Endothelial cell of umbilical vein (primary cell): ENCODE measurements at regions not wholly inside any gene's neighbourhood (a gene's known extent, or its start where the extent isn't known, plus 50 kb on each side); places are given as distances from the start of the nearest gene placed in this dataset.
"Not testable (repeated sequence)": the region's sequence is repeated elsewhere in the genome, so short reads cannot be mapped to it uniquely, and the experiment has no call there.

ENCODE experiments used
- BruUV-seq: library from RNA; stranded (reverse); fragments of 400-500 nt; replicated peaks from 2 replicates; lab custom pipeline; 2021; lab: Mats Ljungman, UMichigan
- CTCF ChIA-PET: fragments of 300-600, 350-600 bp; sonication (Branson Sonifier 250); formaldehyde crosslinking; loops from one replicate; lab custom pipeline; 2021; ENCODE audit warnings: antibody characterized with exemption, inconsistent platforms; lab: Charles Lee
- POLR2A ChIA-PET: fragments of 300-600, 350-600 bp; sonication (Branson Sonifier 250); formaldehyde crosslinking; loops from one replicate; lab custom pipeline; 2021; ENCODE audit warnings: antibody characterized with exemption, inconsistent platforms; lab: Charles Lee
- DNase-seq: peaks from one replicate; pipeline ENCODE4 v3.0.0-alpha.2; 2011; ENCODE audit warnings: low read depth, low spot score
- FAIRE-seq: peaks from 2 replicates; lab custom pipeline; 2011; peaks lifted over from hg19 to GRCh38; lab: Jason Lieb, UNC
- H2AFZ ChIP-seq: 2 replicates; pipeline ENCODE4 v1.6.0; 2012; ENCODE audit warnings: low read depth, low read length, control low read depth, inconsistent platforms
- H3K27ac ChIP-seq: 2 replicates; pipeline ENCODE4 v1.5.1; 2011; ENCODE audit warnings: low read depth, mild to moderate bottlenecking, control low read depth, low read length, moderate library complexity; ENCODE audit not compliant: insufficient read depth
- H3K27me3 ChIP-seq, 2 experiments: 2 replicates each; pipeline versions ENCODE4 v1.6.0 to v1.6.1; 2011; ENCODE audit warnings: low read length in 2 of 2, mixed read lengths in 1 of 2; ENCODE audit not compliant: control insufficient read depth in 2 of 2, insufficient read depth in 2 of 2
- H3K36me3 ChIP-seq, 2 experiments: 2 replicates in 1 of 2; 3 replicates in 1 of 2; pipeline ENCODE4 v1.5.1; 2011; ENCODE audit warnings: low read length in 2 of 2, mild to moderate bottlenecking in 1 of 2, moderate library complexity in 1 of 2; ENCODE audit not compliant: control insufficient read depth in 2 of 2, insufficient read depth in 2 of 2; ENCODE audit errors: extremely low read depth in 1 of 2
- H3K4me1 ChIP-seq: 3 replicates; pipeline ENCODE4 v1.5.1; 2011; ENCODE audit warnings: mild to moderate bottlenecking, low read length; ENCODE audit not compliant: control insufficient read depth, insufficient read depth; ENCODE audit errors: extremely low read depth
- H3K4me2 ChIP-seq: 2 replicates; pipeline ENCODE4 v1.6.1; 2011; ENCODE audit warnings: low read length, control low read depth, mixed read lengths; ENCODE audit not compliant: insufficient read depth
- H3K4me3 ChIP-seq, 3 experiments: fragments of 200-600 bp in 1 of 3; sonication (generic), shearing (Covaris generic) in 1 of 3; replicated peaks in 1 of 3; 2 replicates each; pipeline ENCODE4 v1.5.1; 2011 to 2016; ENCODE audit warnings: control low read depth in 3 of 3, low read length in 3 of 3, mild to moderate bottlenecking in 2 of 3, inconsistent platforms in 1 of 3, low read depth in 1 of 3, moderate library complexity in 1 of 3; ENCODE audit not compliant: insufficient read depth in 1 of 3
- H3K79me2 ChIP-seq: 2 replicates; pipeline ENCODE4 v1.6.0; 2012; ENCODE audit warnings: low read length, inconsistent platforms; ENCODE audit not compliant: control insufficient read depth, insufficient read depth
- H3K9ac ChIP-seq: replicated peaks from 2 replicates; pipeline ENCODE3; 2011; ENCODE audit warnings: low read length, control low read depth; ENCODE audit not compliant: insufficient read depth; ENCODE audit errors: extremely low read depth
- H3K9me1 ChIP-seq: replicated peaks from 3 replicates; pipeline ENCODE4 v1.6.0; 2011; ENCODE audit warnings: mild to moderate bottlenecking, low read length; ENCODE audit not compliant: control insufficient read depth, insufficient read depth; ENCODE audit errors: extremely low read depth
- H3K9me3 ChIP-seq: replicated peaks from 2 replicates; pipeline ENCODE4 v1.5.1; 2012; ENCODE audit warnings: low read length, inconsistent platforms; ENCODE audit not compliant: control insufficient read depth, insufficient read depth
- H4K20me1 ChIP-seq: replicated peaks from 2 replicates; pipeline ENCODE3; 2011; ENCODE audit warnings: mild to moderate bottlenecking, low read length; ENCODE audit not compliant: control insufficient read depth, insufficient read depth; ENCODE audit errors: extremely low read depth
- EZH2 ChIP-seq: IDR thresholded peaks from 2 replicates; pipeline ENCODE4 v1.6.1; 2012; ENCODE audit warnings: borderline replicate concordance, low read depth, mild to moderate bottlenecking, moderate library complexity, low read length, inconsistent platforms; ENCODE audit not compliant: severe bottlenecking
- FOS ChIP-seq: IDR thresholded peaks from 2 replicates; pipeline ENCODE4 v1.6.1; 2011; ENCODE audit warnings: mild to moderate bottlenecking, low read length, moderate library complexity, borderline replicate concordance; ENCODE audit not compliant: insufficient read depth
- GATA2 ChIP-seq: IDR thresholded peaks from 2 replicates; pipeline ENCODE4 v1.7.0; 2011; ENCODE audit warnings: low read depth, mild to moderate bottlenecking, moderate library complexity, mixed read lengths, low read length; ENCODE audit not compliant: insufficient read length, insufficient read depth
- JUN ChIP-seq: IDR thresholded peaks from 2 replicates; pipeline ENCODE4 v1.6.1; 2011; ENCODE audit warnings: borderline replicate concordance, low read depth; ENCODE audit not compliant: insufficient read length, insufficient read depth
- MYC ChIP-seq: IDR thresholded peaks from one replicate; pipeline ENCODE4 v1.6.1; 2011; ENCODE audit warnings: mild to moderate bottlenecking, low read depth, low read length
- POLR2A ChIP-seq: IDR thresholded peaks from 2 replicates; pipeline ENCODE4 v1.6.1; 2012; ENCODE audit warnings: low read depth, mild to moderate bottlenecking, control low read depth, low read length
- POLR2AphosphoS5 ChIP-seq: IDR thresholded peaks from 2 replicates; pipeline ENCODE4 v1.6.1; 2012; ENCODE audit warnings: low read depth, mild to moderate bottlenecking, control low read depth, low read length, moderate library complexity; ENCODE audit not compliant: insufficient read depth
- dilution Hi-C: fragments of 300-500 bp; cut with MboI; formaldehyde crosslinking; loops from one replicate; pipeline ENCODE4 v1.15.0; 2019; ENCODE audit warnings: low sequenced_read_pairs; ENCODE audit not compliant: extremely low pct_ligation_motif_present
- intact Hi-C: fragments of 100-400 bp; cut with micrococcal nuclease; formaldehyde crosslinking; loops from one replicate; pipeline ENCODE4 v1.10.0; 2022
- TF ChIP-seq, protein P1 (sequence below): IDR thresholded peaks from 2 replicates; pipeline ENCODE4 v1.6.1; 2011; ENCODE audit not compliant: insufficient read depth, insufficient read length
- TF ChIP-seq, protein P2 (sequence below), 2 donors: IDR thresholded peaks; 1 replicate in 1 of 2; 2 replicates in 1 of 2; pipeline ENCODE4 v1.5.1; 2011; ENCODE audit warnings: low read length in 2 of 2, mild to moderate bottlenecking in 2 of 2, moderate library complexity in 2 of 2, control low read depth in 1 of 2, inconsistent platforms in 1 of 2, low read depth in 1 of 2; ENCODE audit not compliant: insufficient read depth in 1 of 2; ENCODE audit errors: extremely low read depth in 1 of 2

DNA sequence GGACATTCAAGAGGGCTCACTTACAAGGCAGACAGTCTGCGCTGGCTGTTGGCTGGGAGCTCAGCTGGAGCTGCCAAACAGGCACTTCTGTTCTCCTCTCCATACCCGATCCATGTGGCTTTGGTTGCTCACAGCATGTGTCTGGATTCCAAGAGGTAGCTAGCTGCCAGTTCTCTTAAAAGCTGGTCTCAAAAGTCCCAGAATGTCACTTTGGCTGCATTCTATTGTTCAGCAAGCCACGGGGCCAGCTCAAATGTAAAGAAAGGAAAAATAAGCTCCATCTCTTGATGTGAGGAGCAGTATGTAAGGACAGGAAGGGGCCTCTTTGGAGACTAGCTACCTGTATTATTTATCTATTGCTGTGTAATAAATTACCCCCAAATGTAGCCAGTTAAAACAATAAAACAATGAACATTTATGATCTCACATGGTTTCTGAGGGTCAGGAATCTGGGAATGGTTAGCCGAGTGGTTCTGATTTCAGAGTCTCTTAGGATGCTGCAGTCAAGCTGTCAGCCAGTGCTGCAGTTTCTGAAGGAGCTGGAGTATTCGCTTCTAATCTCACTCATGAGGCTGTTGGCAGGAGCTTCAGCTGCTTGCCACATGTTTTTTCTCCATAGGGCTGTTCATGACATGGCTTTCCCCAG lies 112.7 kb upstream of the CLINT1 start:
- Histone ChIP-seq H2AFZ (no peak overlapping the region), H3K9me3 (no peaks in the 10 kb centered on the region), H3K4me2 (no peak overlapping the region), H3K36me3 (no peaks in the 10 kb centered on the region), H4K20me1 (no peaks in the 10 kb centered on the region), H3K9me1 (no peaks in the 10 kb centered on the region), H3K79me2 (no peaks in the 10 kb centered on the region), H3K9ac (no peak overlapping the region), H3K27ac (no peak overlapping the region), H3K4me1 (no peaks in the 10 kb centered on the region), H3K27me3 (no peaks in the 10 kb centered on the region), H3K4me3 (no peak overlapping the region)
- dilution Hi-C loops (no loop called here), intact Hi-C loops (no loop called here)
- ChIA-PET CTCF (interaction anchor here (1.1 kb wide), 1 partner anchor 23 kb away, joined by 3 read pairs; no protein-coding TSS in a partner anchor), POLR2A (no interaction called here)
- no TSS peak for BruUV-seq
- no peak for DNase-seq
- no peak for FAIRE-seq
- TF ChIP-seq POLR2A, result no peak
- TF ChIP-seq POLR2AphosphoS5, result no peak
- TF ChIP-seq GATA2, result no peak
- no peak for TF ChIP-seq MYC
- no peak for TF ChIP-seq FOS
- no peak for TF ChIP-seq EZH2
- TF ChIP-seq, protein P1, sequence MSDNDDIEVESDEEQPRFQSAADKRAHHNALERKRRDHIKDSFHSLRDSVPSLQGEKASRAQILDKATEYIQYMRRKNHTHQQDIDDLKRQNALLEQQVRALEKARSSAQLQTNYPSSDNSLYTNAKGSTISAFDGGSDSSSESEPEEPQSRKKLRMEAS, result no peak
- TF ChIP-seq JUN, result no peak
- TF ChIP-seq, protein P2, sequence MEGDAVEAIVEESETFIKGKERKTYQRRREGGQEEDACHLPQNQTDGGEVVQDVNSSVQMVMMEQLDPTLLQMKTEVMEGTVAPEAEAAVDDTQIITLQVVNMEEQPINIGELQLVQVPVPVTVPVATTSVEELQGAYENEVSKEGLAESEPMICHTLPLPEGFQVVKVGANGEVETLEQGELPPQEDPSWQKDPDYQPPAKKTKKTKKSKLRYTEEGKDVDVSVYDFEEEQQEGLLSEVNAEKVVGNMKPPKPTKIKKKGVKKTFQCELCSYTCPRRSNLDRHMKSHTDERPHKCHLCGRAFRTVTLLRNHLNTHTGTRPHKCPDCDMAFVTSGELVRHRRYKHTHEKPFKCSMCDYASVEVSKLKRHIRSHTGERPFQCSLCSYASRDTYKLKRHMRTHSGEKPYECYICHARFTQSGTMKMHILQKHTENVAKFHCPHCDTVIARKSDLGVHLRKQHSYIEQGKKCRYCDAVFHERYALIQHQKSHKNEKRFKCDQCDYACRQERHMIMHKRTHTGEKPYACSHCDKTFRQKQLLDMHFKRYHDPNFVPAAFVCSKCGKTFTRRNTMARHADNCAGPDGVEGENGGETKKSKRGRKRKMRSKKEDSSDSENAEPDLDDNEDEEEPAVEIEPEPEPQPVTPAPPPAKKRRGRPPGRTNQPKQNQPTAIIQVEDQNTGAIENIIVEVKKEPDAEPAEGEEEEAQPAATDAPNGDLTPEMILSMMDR (IDR thresholded peaks at IDR 0.05; ENCODE audit: extremely low read depth in 1 of 2, insufficient read depth in 1 of 2, low read depth in 1 of 2, low read length in 2 of 2), result no peak

DNA sequence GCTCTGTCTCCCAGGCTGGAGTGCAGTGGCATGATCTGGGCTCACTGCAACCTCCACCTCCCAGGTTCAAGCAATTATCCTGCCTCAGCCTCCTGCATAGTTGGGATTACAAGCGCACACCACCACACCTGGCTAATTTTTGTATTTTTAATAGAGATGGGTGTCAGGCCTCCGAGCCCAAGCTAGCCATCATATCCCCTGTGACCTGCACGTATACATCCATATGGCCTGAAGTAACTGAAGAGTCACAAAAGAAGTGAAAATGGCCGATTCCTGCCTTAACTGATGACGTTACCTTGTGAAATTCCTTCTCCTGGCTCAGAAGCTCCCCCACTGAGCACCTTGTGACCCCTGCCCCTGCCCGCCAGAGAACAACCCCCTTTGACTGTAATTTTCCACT lies 109.6 kb upstream of the CLINT1 start:
- H3K4me2 ChIP-seq, H3K27ac ChIP-seq, H3K4me3 ChIP-seq, FAIRE-seq, H3K9me3 ChIP-seq, H4K20me1 ChIP-seq, H3K36me3 ChIP-seq, POLR2A ChIA-PET, H2AFZ ChIP-seq, intact Hi-C loops, H3K9ac ChIP-seq, dilution Hi-C loops, CTCF ChIA-PET, H3K4me1 ChIP-seq, H3K27me3 ChIP-seq, H3K79me2 ChIP-seq, H3K9me1 ChIP-seq, DNase-seq, BruUV-seq: not testable (repeated sequence)
